Neuron (in vitro differentiated cells): ENCODE measurements at regions not wholly inside any gene's neighbourhood (a gene's known extent, or its start where the extent isn't known, plus 50 kb on each side); places are given as distances from the start of the nearest gene placed in this dataset.

Experiments
- H2AFZ ChIP-seq: one replicate; pipeline ENCODE4 v1.6.1; 2013; ENCODE audit warnings: low read depth, mild to moderate bottlenecking, inconsistent platforms, low read length, moderate library complexity
- H3K27me3 ChIP-seq: one replicate; pipeline ENCODE4 v1.6.1; 2013; ENCODE audit warnings: low read length; ENCODE audit not compliant: insufficient read depth
- H3K36me3 ChIP-seq: one replicate; pipeline ENCODE4 v1.6.1; 2013; ENCODE audit warnings: low read length; ENCODE audit not compliant: insufficient read depth
- H3K4me1 ChIP-seq: one replicate; pipeline ENCODE4 v1.6.1; 2013; ENCODE audit warnings: low read length; ENCODE audit not compliant: insufficient read depth
- H3K4me3 ChIP-seq: 2 replicates; pipeline ENCODE4 v1.5.1; 2013; ENCODE audit warnings: mild to moderate bottlenecking, low read length, moderate library complexity
- H3K9me3 ChIP-seq: one replicate; pipeline ENCODE4 v1.6.1; 2013; ENCODE audit warnings: low read length

DNA sequence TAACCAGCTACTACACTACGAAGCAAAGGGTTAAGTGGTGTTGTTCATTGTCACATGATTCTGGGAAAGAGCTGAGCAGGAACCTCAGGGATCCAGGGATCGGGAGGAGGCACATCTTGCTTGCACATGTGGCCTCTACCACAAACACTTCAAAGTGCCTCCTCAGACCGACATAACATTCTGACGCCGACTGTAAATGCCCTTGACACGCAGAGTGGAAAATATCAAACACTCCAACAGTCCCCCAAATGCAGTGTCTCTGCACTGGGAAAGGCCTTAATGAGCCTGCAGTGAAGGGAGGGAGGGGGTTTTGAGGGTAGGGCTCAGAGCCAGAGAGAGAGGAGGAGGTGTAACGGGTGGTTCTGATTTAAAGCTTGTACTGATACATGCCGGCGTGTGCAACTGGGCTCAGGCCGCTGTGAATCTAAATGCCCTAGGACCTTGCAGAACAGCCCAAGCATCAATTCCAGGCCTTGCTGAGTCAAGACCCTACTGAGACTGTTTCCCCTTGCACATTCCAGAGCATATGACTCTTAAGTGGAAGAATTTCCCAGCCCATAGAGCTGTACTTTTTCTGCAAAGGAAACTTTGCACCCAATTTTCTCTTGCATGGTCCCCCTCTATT is 163.7 kb downstream of the NTMT2 start:
- Histone ChIP-seq H3K27me3 (no peaks in the 10 kb centered on the region), H3K9me3 (no peaks in the 10 kb centered on the region), H2AFZ (no peak overlapping the region), H3K4me1 (no peaks in the 10 kb centered on the region), H3K36me3 (no peaks in the 10 kb centered on the region), H3K4me3 (no peak overlapping the region)

- H3K4me1 ChIP-seq: no peaks in the 10 kb centered on the region
- no peaks in the 10 kb centered on the region for H3K27me3 ChIP-seq
- H3K36me3 ChIP-seq: no peaks in the 10 kb centered on the region
- no peak overlapping the region for H3K4me3 ChIP-seq
- no peaks in the 10 kb centered on the region for H3K9me3 ChIP-seq
- no peak overlapping the region for H2AFZ ChIP-seq
Observed at GRCh38 chr1:170310014-170310405, 164.3 kb downstream of the NTMT2 start.

- no peak overlapping the region for H3K4me3 ChIP-seq
- no peaks in the 10 kb centered on the region for H3K9me3 ChIP-seq
- H2AFZ ChIP-seq: no peak overlapping the region
- H3K4me1 ChIP-seq: no peaks in the 10 kb centered on the region
- no peaks in the 10 kb centered on the region for H3K27me3 ChIP-seq
- no peaks in the 10 kb centered on the region for H3K36me3 ChIP-seq
Observed at GRCh38 chr1:170310951-170311350, 165.2 kb downstream of the NTMT2 start.

DNA sequence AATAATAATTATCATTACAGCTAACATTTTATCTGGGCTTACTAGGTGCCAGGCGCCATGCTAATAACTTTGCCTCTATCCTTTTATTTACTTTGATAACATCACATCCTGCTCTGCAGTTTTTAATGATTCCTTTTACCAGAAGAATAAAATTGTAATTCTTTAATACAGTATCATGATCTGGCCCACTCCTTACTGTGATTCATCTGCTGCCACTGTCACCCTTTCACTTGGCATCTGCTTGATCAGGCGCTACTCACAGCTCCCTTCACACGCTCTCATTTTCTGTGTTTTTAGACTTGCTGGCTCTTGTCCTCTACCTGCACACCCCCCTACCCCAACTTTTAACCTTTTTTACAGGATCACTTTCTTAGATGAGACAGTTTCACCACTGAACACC is 167.5 kb downstream of the NTMT2 start:
- H3K4me1 ChIP-seq: no peaks in the 10 kb centered on the region
- no peaks in the 10 kb centered on the region for H3K36me3 ChIP-seq
- no peaks in the 10 kb centered on the region for H3K9me3 ChIP-seq
- no peaks in the 10 kb centered on the region for H3K27me3 ChIP-seq
- H2AFZ ChIP-seq: no peak overlapping the region
- no peak overlapping the region for H3K4me3 ChIP-seq

DNA sequence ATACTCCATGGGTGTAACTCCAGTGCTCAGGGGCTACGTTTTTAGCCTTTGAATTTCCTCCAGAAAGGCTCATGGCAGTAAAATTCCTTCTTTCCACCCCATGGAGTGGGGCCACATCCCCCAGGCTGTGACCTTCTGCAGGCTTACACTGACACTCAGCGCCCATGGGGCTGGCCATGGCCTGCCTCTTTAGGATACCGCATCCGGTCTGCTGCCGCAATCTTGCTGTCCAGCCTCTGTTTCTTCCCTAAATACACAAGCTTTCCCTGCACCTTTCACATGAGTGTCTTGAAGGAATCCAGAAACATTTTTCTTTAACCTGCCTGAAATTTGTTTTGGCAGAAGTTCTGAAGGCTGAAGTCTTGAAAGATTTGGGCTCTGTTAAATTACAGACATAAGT is 170.5 kb downstream of the NTMT2 start:
- Histone ChIP-seq H2AFZ (no peak overlapping the region), H3K36me3 (no peaks in the 10 kb centered on the region), H3K27me3 (no peaks in the 10 kb centered on the region), H3K4me3 (no peak overlapping the region), H3K9me3 (no peaks in the 10 kb centered on the region), H3K4me1 (no peaks in the 10 kb centered on the region)

- H2AFZ ChIP-seq: no peak overlapping the region
- no peaks in the 10 kb centered on the region for H3K36me3 ChIP-seq
- no peak overlapping the region for H3K4me3 ChIP-seq
- no peaks in the 10 kb centered on the region for H3K4me1 ChIP-seq
- no peaks in the 10 kb centered on the region for H3K27me3 ChIP-seq
- H3K9me3 ChIP-seq: no peaks in the 10 kb centered on the region
Observed at GRCh38 chr1:170318141-170318540, 172.4 kb downstream of the NTMT2 start.

- no peaks in the 10 kb centered on the region for H3K36me3 ChIP-seq
- H3K27me3 ChIP-seq: no peaks in the 10 kb centered on the region
- no peaks in the 10 kb centered on the region for H3K9me3 ChIP-seq
- no peaks in the 10 kb centered on the region for H3K4me1 ChIP-seq
- H2AFZ ChIP-seq: no peak overlapping the region
- no peak overlapping the region for H3K4me3 ChIP-seq
Observed at GRCh38 chr1:170318736-170319135, 173.0 kb downstream of the NTMT2 start.

DNA sequence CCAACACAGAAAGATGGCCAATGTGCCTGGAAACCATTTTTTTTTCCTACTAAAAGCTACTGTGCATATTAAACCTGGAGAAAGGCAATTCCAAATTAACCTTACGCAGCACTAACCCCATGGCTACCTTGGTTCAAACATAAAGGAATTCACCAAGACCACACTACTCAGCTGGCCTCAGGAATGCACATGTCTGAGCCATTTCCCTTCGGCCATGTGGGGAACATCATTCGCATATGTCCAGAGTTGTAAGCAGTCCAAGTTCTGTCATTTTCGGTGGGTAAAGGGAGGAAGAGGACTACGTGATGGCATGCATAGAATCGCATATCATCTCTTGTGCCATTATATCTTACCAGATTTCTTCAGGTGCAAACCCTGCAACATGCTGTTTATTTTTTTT is 175.4 kb downstream of the NTMT2 start:
- Histone ChIP-seq H3K36me3 (no peaks in the 10 kb centered on the region), H3K4me3 (no peak overlapping the region), H2AFZ (no peak overlapping the region), H3K4me1 (no peaks in the 10 kb centered on the region), H3K9me3 (no peaks in the 10 kb centered on the region), H3K27me3 (no peaks in the 10 kb centered on the region)

DNA sequence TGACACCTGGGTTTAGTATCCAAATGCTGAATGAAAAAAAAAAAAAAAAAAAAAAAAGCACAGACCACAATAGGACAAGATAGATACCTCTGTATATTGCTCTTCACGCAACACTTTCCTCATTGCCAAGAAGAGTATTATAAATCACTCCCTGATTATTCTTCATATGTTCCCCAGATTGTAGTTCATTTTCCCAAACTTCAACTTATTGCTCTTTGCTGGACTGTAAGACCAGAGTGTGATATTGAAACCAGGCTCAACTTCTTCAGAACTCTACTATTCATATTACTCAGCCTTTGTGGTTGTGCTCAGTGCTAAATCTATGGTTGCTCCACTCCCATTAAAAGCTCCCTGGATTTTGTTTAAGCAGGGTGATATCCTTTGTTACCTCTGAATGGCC is 180.4 kb downstream of the NTMT2 start:
- Histone ChIP-seq H3K27me3 (no peaks in the 10 kb centered on the region), H3K4me1 (no peaks in the 10 kb centered on the region), H3K36me3 (no peaks in the 10 kb centered on the region), H3K9me3 (no peaks in the 10 kb centered on the region), H2AFZ (no peak overlapping the region), H3K4me3 (no peak overlapping the region)

- no peaks in the 10 kb centered on the region for H3K4me1 ChIP-seq
- H3K36me3 ChIP-seq: no peaks in the 10 kb centered on the region
- H2AFZ ChIP-seq: no peak overlapping the region
- no peak overlapping the region for H3K4me3 ChIP-seq
- H3K9me3 ChIP-seq: no peaks in the 10 kb centered on the region
- no peaks in the 10 kb centered on the region for H3K27me3 ChIP-seq
Observed at GRCh38 chr1:170332801-170333200, 187.0 kb downstream of the NTMT2 start.

GRCh38 chr1:170337413-170337994 is 191.7 kb downstream of the NTMT2 start:
- Histone ChIP-seq H3K4me1 (no peaks in the 10 kb centered on the region), H3K36me3 (no peaks in the 10 kb centered on the region), H2AFZ (no peak overlapping the region), H3K9me3 (no peaks in the 10 kb centered on the region), H3K27me3 (no peaks in the 10 kb centered on the region), H3K4me3 (no peak overlapping the region)

GRCh38 chr1:170339534-170339933 is 192.4 kb upstream of the GORAB start:
- H3K9me3 ChIP-seq: no peaks in the 10 kb centered on the region
- no peaks in the 10 kb centered on the region for H3K36me3 ChIP-seq
- H2AFZ ChIP-seq: no peak overlapping the region
- H3K4me3 ChIP-seq: no peak overlapping the region
- no peaks in the 10 kb centered on the region for H3K27me3 ChIP-seq
- H3K4me1 ChIP-seq: no peaks in the 10 kb centered on the region

GRCh38 chr1:170340308-170340707 is 191.7 kb upstream of the GORAB start:
- H3K27me3 ChIP-seq: no peaks in the 10 kb centered on the region

GRCh38 chr1:170351366-170351946 is 180.5 kb upstream of the GORAB start:
- no peaks in the 10 kb centered on the region for H3K9me3 ChIP-seq
- no peaks in the 10 kb centered on the region for H3K4me1 ChIP-seq
- no peaks in the 10 kb centered on the region for H3K36me3 ChIP-seq
- H2AFZ ChIP-seq: no peak overlapping the region
- H3K4me3 ChIP-seq: no peak overlapping the region
- no peaks in the 10 kb centered on the region for H3K27me3 ChIP-seq

More at GRCh38 chr1:170340308-170340707, 191.7 kb upstream of the GORAB start:
- no peaks in the 10 kb centered on the region for H3K4me1 ChIP-seq
- no peaks in the 10 kb centered on the region for H3K36me3 ChIP-seq
- H2AFZ ChIP-seq: no peak overlapping the region
- no peaks in the 10 kb centered on the region for H3K9me3 ChIP-seq
- no peak overlapping the region for H3K4me3 ChIP-seq
